Gastrocnemius medialis (tissue), 4 donors: ENCODE measurements at regions not wholly inside any gene's neighbourhood (a gene's known extent, or its start where the extent isn't known, plus 50 kb on each side); places are given as distances from the start of the nearest gene placed in this dataset.

Source experiments
- ATAC-seq, 2 donors: fragments of 150-250 bp; one replicate each; pipeline ENCODE4 v1.9.1; 2016
- DNase-seq, 2 donors: peaks; one replicate each; pipeline ENCODE4 v3.0.0-alpha.2; 2019
- H3K27ac ChIP-seq, 4 donors: fragments of 200-600 bp; sonication (generic); 1 replicate in 1 of 4; 2 replicates in 3 of 4; pipeline ENCODE4 v1.5.1; 2016 to 2018; ENCODE audit warnings: mild to moderate bottlenecking in 2 of 4, moderate library complexity in 1 of 4
- H3K27me3 ChIP-seq, 3 donors: fragments of 200-600 bp; sonication (generic) in 2 of 3; 1 replicate in 1 of 3; 2 replicates in 2 of 3; pipeline versions ENCODE4 v1.5.1 to v1.6.0; 2016 to 2019; ENCODE audit warnings: mild to moderate bottlenecking in 1 of 3, moderate library complexity in 1 of 3
- H3K36me3 ChIP-seq, 2 donors: fragments of 200-600 bp; sonication (generic) in 1 of 2; one replicate each; pipeline ENCODE4 v1.5.1; 2017 to 2018
- H3K4me1 ChIP-seq, 2 donors: fragments of 200-600 bp; sonication (generic) in 1 of 2; one replicate each; pipeline ENCODE4 v1.5.1; 2016 to 2017; ENCODE audit warnings: mild to moderate bottlenecking in 2 of 2
- H3K4me3 ChIP-seq, 4 donors: fragments of 200-600 bp; sonication (generic) in 3 of 4; 1 replicate in 1 of 4; 2 replicates in 3 of 4; pipeline ENCODE4 v1.5.1; 2016 to 2019; ENCODE audit warnings: mild to moderate bottlenecking in 2 of 4
- H3K9me3 ChIP-seq, 3 donors: fragments of 200-600 bp; sonication (generic) in 2 of 3; 1 replicate in 1 of 3; 2 replicates in 2 of 3; pipeline ENCODE4 v1.5.1; 2016 to 2019
- CTCF ChIP-seq, 5 experiments: fragments of 450-650 bp in 3 of 5; fragments of 200-600 bp in 2 of 5; sonication (generic) in 2 of 5; IDR thresholded peaks in 4 of 5; conservative IDR thresholded peaks in 1 of 5; 1 replicate in 4 of 5; 2 replicates in 1 of 5; pipeline ENCODE4 v1.5.1; 2016 to 2019; ENCODE audit warnings: antibody characterized with exemption in 5 of 5, mild to moderate bottlenecking in 3 of 5, moderate library complexity in 3 of 5
- POLR2A ChIP-seq, 2 donors: fragments of 450-650 bp; IDR thresholded peaks; one replicate each; pipeline ENCODE4 v1.6.1; 2017; ENCODE audit warnings: antibody characterized with exemption in 2 of 2, mild to moderate bottlenecking in 2 of 2, moderate library complexity in 2 of 2
- in situ Hi-C, 4 donors: fragments of 200-750 bp; cut with MboI; loops; one replicate each; pipeline versions ENCODE4 v1.15.0 to v1.8.0; 2017; ENCODE audit warnings: low sequenced_read_pairs in 4 of 4
- intact Hi-C: fragments of 100-400 bp; cut with DNase I; formaldehyde crosslinking; loops from one replicate; pipeline ENCODE4 v1.15.1; 2023; ENCODE audit warnings: low total_unique reads

GRCh38 chr10:44060719-44061118, 324.2 kb downstream of the CXCL12 start:
- H3K4me1 ChIP-seq = no peaks in the 10 kb centered on the region
- intact Hi-C loops = no loop called here
- no peak overlapping the region for H3K4me3 ChIP-seq
- no peaks in the 10 kb centered on the region for H3K9me3 ChIP-seq
- H3K27ac ChIP-seq = no peak overlapping the region
- DNase-seq = no peak
- no peak for TF ChIP-seq POLR2A (IDR thresholded peaks at IDR 0.05)
- TF ChIP-seq CTCF (IDR thresholded peaks at IDR 0.05 in 4 of 5, conservative IDR thresholded peaks at IDR 0.05 in 1 of 5) = no peak
- in situ Hi-C loops = loop anchor here in 1 of 4 donors (25.0 kb wide), 1 partner anchor 373 kb away; no protein-coding TSS in a partner anchor
- no peaks in the 10 kb centered on the region for H3K27me3 ChIP-seq
- ATAC-seq = no peak
- H3K36me3 ChIP-seq = no peaks in the 10 kb centered on the region

GRCh38 chr10:44060221-44060620, 324.7 kb downstream of the CXCL12 start:
- Histone ChIP-seq H3K4me3 (no peak overlapping the region), H3K27me3 (no peaks in the 10 kb centered on the region), H3K36me3 (no peaks in the 10 kb centered on the region), H3K4me1 (no peaks in the 10 kb centered on the region), H3K9me3 (no peaks in the 10 kb centered on the region), H3K27ac (no peak overlapping the region)
- intact Hi-C loops = no loop called here
- ATAC-seq (no peak), DNase-seq (no peak)
- in situ Hi-C loops = loop anchor here in 1 of 4 donors (25.0 kb wide), 1 partner anchor 373 kb away; no protein-coding TSS in a partner anchor
- TF ChIP-seq CTCF (IDR thresholded peaks at IDR 0.05 in 4 of 5, conservative IDR thresholded peaks at IDR 0.05 in 1 of 5) = no peak
- no peak for TF ChIP-seq POLR2A (IDR thresholded peaks at IDR 0.05)

GRCh38 chr10:44058259-44058658, 326.6 kb downstream of the CXCL12 start:
- intact Hi-C loops = no loop called here
- DNase-seq = no peak
- Histone ChIP-seq H3K4me1 (no peaks in the 10 kb centered on the region), H3K27ac (no peak overlapping the region), H3K27me3 (no peaks in the 10 kb centered on the region), H3K36me3 (no peaks in the 10 kb centered on the region), H3K4me3 (no peak overlapping the region), H3K9me3 (no peaks in the 10 kb centered on the region)
- no peak for ATAC-seq
- TF ChIP-seq CTCF (IDR thresholded peaks at IDR 0.05 in 4 of 5, conservative IDR thresholded peaks at IDR 0.05 in 1 of 5) = no peak
- in situ Hi-C loops = loop anchor here in 1 of 4 donors (25.0 kb wide), 1 partner anchor 371 kb away; no protein-coding TSS in a partner anchor

- Histone ChIP-seq H3K27ac (no peak overlapping the region), H3K4me1 (no peaks in the 10 kb centered on the region), H3K4me3 (no peak overlapping the region), H3K9me3 (no peaks in the 10 kb centered on the region), H3K36me3 (no peaks in the 10 kb centered on the region), H3K27me3 (no peaks in the 10 kb centered on the region)
- DNase-seq (no peak), ATAC-seq (no peak)
- TF ChIP-seq CTCF (IDR thresholded peaks at IDR 0.05 in 4 of 5, conservative IDR thresholded peaks at IDR 0.05 in 1 of 5) = no peak
- TF ChIP-seq POLR2A (IDR thresholded peaks at IDR 0.05) = no peak
- intact Hi-C loops = no loop called here
- in situ Hi-C loops = loop anchor here in 1 of 4 donors (25.0 kb wide), 1 partner anchor 370 kb away; no protein-coding TSS in a partner anchor
Measured at GRCh38 chr10:44056967-44057805, 327.7 kb downstream of the CXCL12 start.
